K562 (cell line): ENCODE measurements at regions not wholly inside any gene's neighbourhood (a gene's known extent, or its start where the extent isn't known, plus 50 kb on each side); places are given as distances from the start of the nearest gene placed in this dataset.

Source experiments
- ATAC-seq: fragments of 200-7000 bp; cut with Tn5 transposase; 3 replicates; pipeline ENCODE4 v1.9.1; 2020; ENCODE audit warnings: moderate library complexity
- BruUV-seq: library from RNA; stranded (reverse); fragments of 400-500 nt; replicated peaks from 2 replicates; lab custom pipeline; 2021; lab: Mats Ljungman, UMichigan
- CTCF ChIA-PET: fragments of 300-600 bp; formaldehyde crosslinking; extraction: SDS; loops from one replicate; lab custom pipeline; 2021; ENCODE audit warnings: low intra/inter-chr PET ratio; lab: Yijun Ruan, JAX
- POLR2A ChIA-PET: fragments of 300-600, 350-650 bp; sonication (Branson Sonifier 250); formaldehyde crosslinking; extraction: SDS; loops from one replicate; lab custom pipeline; 2021; ENCODE audit warnings: antibody characterized with exemption, inconsistent platforms; lab: Yijun Ruan, JAX
- DNase-seq, 4 experiments: peaks; one replicate each; pipeline versions ENCODE4 v3.0.0 to v3.0.0-alpha.2; 2011 to 2018; ENCODE audit warnings: low spot score in 3 of 4, mixed read lengths in 3 of 4; ENCODE audit errors: extremely low read depth in 1 of 4
- FAIRE-seq: peaks from 2 replicates; lab custom pipeline; 2011; peaks lifted over from hg19 to GRCh38; lab: Jason Lieb, UNC
- H2AFZ ChIP-seq: 2 replicates; pipeline ENCODE4 v1.6.0; 2011; ENCODE audit warnings: low read depth, low read length, control low read depth, inconsistent platforms
- H3K27ac ChIP-seq: fragments of 200-600 bp; 3 replicates; pipeline ENCODE4 v1.8.0; 2011; ENCODE audit warnings: low read depth, mild to moderate bottlenecking, control low read depth, inconsistent platforms, low read length, moderate library complexity, mixed read lengths; ENCODE audit errors: extremely low read depth
- H3K27me3 ChIP-seq, 2 experiments: fragments of 300-600 bp in 1 of 2; 2 replicates in 1 of 2; 3 replicates in 1 of 2; pipeline versions ENCODE4 v1.6.0 to v1.8.0; 2011; ENCODE audit warnings: inconsistent platforms in 2 of 2, low read length in 2 of 2, mild to moderate bottlenecking in 1 of 2, mixed read lengths in 1 of 2, moderate library complexity in 1 of 2; ENCODE audit not compliant: control insufficient read depth in 2 of 2, insufficient read depth in 2 of 2
- H3K36me3 ChIP-seq: fragments of 300-600 bp; 3 replicates; pipeline ENCODE4 v1.8.0; 2011; ENCODE audit warnings: mild to moderate bottlenecking, low read length, inconsistent platforms; ENCODE audit not compliant: control insufficient read depth, insufficient read depth
- H3K4me1 ChIP-seq, 2 experiments: fragments of 200-600 bp in 1 of 2; replicated peaks in 1 of 2; 2 replicates in 1 of 2; 3 replicates in 1 of 2; pipeline versions ENCODE4 v1.5.1 to v1.8.0; 2011; ENCODE audit warnings: inconsistent platforms in 2 of 2, low read length in 2 of 2, mild to moderate bottlenecking in 1 of 2, mixed read lengths in 1 of 2, moderate library complexity in 1 of 2; ENCODE audit not compliant: control insufficient read depth in 2 of 2, insufficient read depth in 2 of 2
- H3K4me2 ChIP-seq: 2 replicates; pipeline ENCODE4 v1.6.1; 2011; ENCODE audit warnings: low read length, control low read depth, inconsistent platforms, mixed read lengths; ENCODE audit not compliant: insufficient read depth
- H3K4me3 ChIP-seq: fragments of 200-600 bp; sonication (generic), shearing (Covaris generic); 2 replicates; pipeline ENCODE4 v1.5.1; 2016; ENCODE audit warnings: control low read depth, inconsistent platforms
- H3K79me2 ChIP-seq: fragments of 200-600 bp; 3 replicates; pipeline ENCODE4 v1.8.0; 2011; ENCODE audit warnings: low read length, inconsistent platforms; ENCODE audit not compliant: control insufficient read depth, insufficient read depth
- H3K9ac ChIP-seq, 2 experiments: 2 replicates each; pipeline versions ENCODE4 v1.6.0 to v1.6.1; 2011; ENCODE audit warnings: low read depth in 2 of 2, low read length in 2 of 2, control low read depth in 1 of 2, inconsistent platforms in 1 of 2, mild to moderate bottlenecking in 1 of 2, mixed read lengths in 1 of 2; ENCODE audit not compliant: insufficient read depth in 1 of 2
- H3K9me1 ChIP-seq: one replicate; pipeline ENCODE4 v1.6.0; 2011; ENCODE audit warnings: inconsistent platforms, mild to moderate bottlenecking, low read length, moderate library complexity; ENCODE audit not compliant: control insufficient read depth, insufficient read depth
- H3K9me3 ChIP-seq: replicated peaks from 2 replicates; pipeline ENCODE4 v1.5.1; 2011; ENCODE audit warnings: low read depth, low read length, inconsistent platforms; ENCODE audit not compliant: control insufficient read depth, insufficient read depth
- H4K20me1 ChIP-seq: replicated peaks from 2 replicates; pipeline ENCODE4 v1.6.1; 2011; ENCODE audit warnings: low read length, inconsistent platforms, mixed read lengths; ENCODE audit not compliant: control insufficient read depth, insufficient read depth
- ARID3B ChIP-seq: fragments of 250-450 bp; sonication (Bioruptor Pico); IDR thresholded peaks from 2 replicates; pipeline ENCODE4 v1.4.0; 2020; ENCODE audit warnings: borderline replicate concordance
- FOXA1 ChIP-seq: fragments of 450-650 bp; IDR thresholded peaks from 2 replicates; pipeline ENCODE4 v1.6.1; 2016; ENCODE audit warnings: mild to moderate bottlenecking, borderline replicate concordance
- GTF2A2 ChIP-seq: IDR thresholded peaks from 2 replicates; pipeline ENCODE4 v1.6.1; 2016; ENCODE audit warnings: mild to moderate bottlenecking, missing genetic modification characterization, missing compliant biosample characterization
- GTF3C2 ChIP-seq: IDR thresholded peaks from 3 replicates; pipeline ENCODE4 v1.6.1; 2011; ENCODE audit warnings: borderline replicate concordance, mild to moderate bottlenecking, moderate library complexity; ENCODE audit not compliant: insufficient read length; ENCODE audit errors: extremely low read depth
- MYBL2 ChIP-seq, 2 experiments: fragments of 450-650 bp in 1 of 2; sonication (generic) in 1 of 2; formaldehyde crosslinking in 1 of 2; IDR thresholded peaks; 2 replicates each; pipeline versions ENCODE4 v1.6.1 to v1.8.1; 2017 to 2022; ENCODE audit warnings: borderline replicate concordance in 1 of 2, inconsistent platforms in 1 of 2, low read depth in 1 of 2, mild to moderate bottlenecking in 1 of 2, missing genetic modification reagents in 1 of 2, moderate library complexity in 1 of 2
- NR2C2 ChIP-seq, 2 experiments: fragments of 200-800 bp in 1 of 2; sonication (Bioruptor generic) in 1 of 2; sonication (generic) in 1 of 2; formaldehyde crosslinking in 1 of 2; IDR thresholded peaks; 2 replicates each; pipeline versions ENCODE4 v1.6.1 to v1.8.0; 2016 to 2022; ENCODE audit warnings: mild to moderate bottlenecking in 1 of 2, missing compliant biosample characterization in 1 of 2, missing genetic modification characterization in 1 of 2, missing genetic modification reagents in 1 of 2
- NR4A1 ChIP-seq, 2 experiments: fragments of 250-450 bp in 1 of 2; fragments of 450-650 bp in 1 of 2; sonication (Bioruptor Pico) in 1 of 2; IDR thresholded peaks; 2 replicates each; pipeline versions ENCODE4 v1.4.0 to v1.6.1; 2016 to 2020; ENCODE audit warnings: mild to moderate bottlenecking in 2 of 2, missing compliant biosample characterization in 1 of 2, missing genetic modification characterization in 1 of 2, moderate library complexity in 1 of 2
- SIX5 ChIP-seq, 2 experiments: IDR thresholded peaks; 2 replicates each; pipeline ENCODE4 v1.6.1; 2011; ENCODE audit warnings: low read length in 2 of 2, borderline replicate concordance in 1 of 2, low read depth in 1 of 2, mild to moderate bottlenecking in 1 of 2, moderate library complexity in 1 of 2; ENCODE audit not compliant: insufficient read depth in 1 of 2
- ZNF263 ChIP-seq: sonication (generic); formaldehyde crosslinking; IDR thresholded peaks from 2 replicates; pipeline ENCODE4 v1.8.0; 2022; ENCODE audit warnings: mild to moderate bottlenecking, missing genetic modification reagents, borderline replicate concordance
- WGBS: fragments of 100-300 bp; shearing (Covaris generic); methylation state at CpG from one replicate; pipeline ENCODE4 v1.1.6; 2016; ENCODE audit warnings: low coverage, mixed read lengths; ENCODE audit not compliant: insufficient coverage; ENCODE audit errors: missing lambda C conversion rate; 5-methylcytosine and 5-hydroxymethylcytosine counted together
- in situ Hi-C: fragments of 300-500 bp; cut with MboI; formaldehyde crosslinking; loops from 4 replicates; pipeline ENCODE4 v1.15.0; 2018; ENCODE audit warnings: inconsistent platforms, mixed read lengths
- intact Hi-C: fragments of 100-400 bp; cut with micrococcal nuclease; formaldehyde crosslinking; loops from 2 replicates; pipeline ENCODE4 v1.14.2; 2022

- ATAC-seq (no peak; the same call in 2 of the 3 replicates), FAIRE-seq (no peak), DNase-seq (no peak)
- BruUV-seq: no TSS peak
- Histone ChIP-seq H3K4me1 (peaks cover 12 to 32% of the 10 kb centered on the region in 2 experiments; a peak in 4 of 5 replicates), H4K20me1 (no peaks in the 10 kb centered on the region), H3K79me2 (no peaks in the 10 kb centered on the region), H3K27me3 (no peaks in the 10 kb centered on the region), H2AFZ (no peak overlapping the region), H3K9ac (peak overlapping the region in 1 of 2 experiments; percentile 61; a peak in 1 of 4 replicates), H3K4me2 (no peak overlapping the region), H3K36me3 (no peaks in the 10 kb centered on the region), H3K9me3 (no peaks in the 10 kb centered on the region), H3K4me3 (no peak overlapping the region), H3K27ac (no peak overlapping the region), H3K9me1 (no peaks in the 10 kb centered on the region)
- ChIA-PET CTCF (no interaction called here), POLR2A (interaction anchor here (0.6 to 5.0 kb wide), 5 partner anchors 9 to 101 kb away, joined by 3 to 29 read pairs (median 4); no protein-coding TSS in a partner anchor)
- in situ Hi-C loops (no loop called here), intact Hi-C loops (no loop called here)
- WGBS: 29% methylated on average over 7 of the region's 7 CpGs
- TF ChIP-seq NR2C2 (CRISPR knock-in tag; IDR thresholded peaks at IDR 0.05) (no peak), NR2C2 (tag; IDR thresholded peaks at IDR 0.05) (peak; percentile 33; the same call in 1 of the 2 replicates), MYBL2 (IDR thresholded peaks at IDR 0.05; ENCODE audit: low read depth) (no peak), MYBL2 (CRISPR knock-in tag; IDR thresholded peaks at IDR 0.05; ENCODE audit: borderline replicate concordance) (no peak)
Observed at GRCh38 chr1:201639391-201639790, 100.5 kb downstream of the NAV1 start.

- Histone ChIP-seq H3K27me3 (no peaks in the 10 kb centered on the region), H3K27ac (no peak overlapping the region), H3K4me1 (peaks cover 12 to 30% of the 10 kb centered on the region in 2 experiments; a peak in 4 of 5 replicates), H3K36me3 (no peaks in the 10 kb centered on the region), H3K4me2 (no peak overlapping the region), H2AFZ (no peak overlapping the region), H3K9me1 (no peaks in the 10 kb centered on the region), H4K20me1 (no peaks in the 10 kb centered on the region), H3K79me2 (no peaks in the 10 kb centered on the region), H3K4me3 (no peak overlapping the region), H3K9ac (no peak overlapping the region), H3K9me3 (no peaks in the 10 kb centered on the region)
- ChIA-PET CTCF (no interaction called here), POLR2A (interaction anchor here (0.6 to 5.0 kb wide), 5 partner anchors 8 to 101 kb away, joined by 3 to 29 read pairs (median 4); no protein-coding TSS in a partner anchor)
- ATAC-seq (no peak), DNase-seq (no peak), FAIRE-seq (no peak)
- intact Hi-C loops (no loop called here), in situ Hi-C loops (no loop called here)
- WGBS: 46% methylated on average over 6 of the region's 6 CpGs
- no TSS peak for BruUV-seq
- TF ChIP-seq GTF2A2 (tag): no peak
- no peak for TF ChIP-seq FOXA1
- no peak for TF ChIP-seq NR4A1 (CRISPR knock-in tag; IDR thresholded peaks at IDR 0.05)
- no peak for TF ChIP-seq NR4A1 (tag; IDR thresholded peaks at IDR 0.05)
- no peak for TF ChIP-seq GTF3C2
- no peak for TF ChIP-seq ARID3B (CRISPR knock-in tag)
- no peak for TF ChIP-seq SIX5 (IDR thresholded peaks at IDR 0.05; ENCODE audit: borderline replicate concordance in 1 of 2, insufficient read depth in 1 of 2, low read depth in 1 of 2, low read length in 2 of 2)
- no peak for TF ChIP-seq ZNF263 (CRISPR knock-in tag)
Observed at GRCh38 chr1:201639826-201640225, 100.9 kb downstream of the NAV1 start.
